Cardiac muscle cell (in vitro differentiated cells and primary cell): ENCODE measurements at regions not wholly inside any gene's neighbourhood (a gene's known extent, or its start where the extent isn't known, plus 50 kb on each side); places are given as distances from the start of the nearest gene placed in this dataset.
"Not testable (repeated sequence)": the region's sequence is repeated elsewhere in the genome, so short reads cannot be mapped to it uniquely, and the experiment has no call there.

Experiments
- DNase-seq, 2 donors: peaks; one replicate each; pipeline versions ENCODE4 v3.0.0 to v3.0.0-alpha.2; 2010 to 2017; ENCODE audit warnings: low read depth in 1 of 2, low spot score in 1 of 2
- H3K27ac ChIP-seq: fragments of 200-600 bp; sonication (generic); 2 replicates; pipeline ENCODE4 v1.5.1; 2016
- H3K27me3 ChIP-seq: fragments of 200-600 bp; sonication (generic); 2 replicates; pipeline ENCODE4 v1.6.0; 2016; ENCODE audit warnings: control low read depth
- H3K36me3 ChIP-seq: fragments of 200-600 bp; sonication (generic); 2 replicates; pipeline ENCODE4 v1.5.1; 2016; ENCODE audit warnings: control low read depth
- H3K4me1 ChIP-seq: fragments of 200-600 bp; sonication (generic); 2 replicates; pipeline ENCODE4 v1.8.1; 2017; ENCODE audit warnings: low read depth, mild to moderate bottlenecking, mixed run types
- H3K4me3 ChIP-seq: fragments of 200-600 bp; sonication (generic); 2 replicates; pipeline ENCODE4 v1.5.1; 2016; ENCODE audit warnings: mild to moderate bottlenecking
- H3K9me3 ChIP-seq: fragments of 200-600 bp; sonication (generic); 2 replicates; pipeline ENCODE4 v1.5.1; 2017; ENCODE audit warnings: low read depth, mild to moderate bottlenecking, control low read depth
- TF ChIP-seq, protein P1 (sequence below): IDR thresholded peaks from 2 replicates; pipeline ENCODE4 v1.5.1; 2012; ENCODE audit warnings: low read depth, mild to moderate bottlenecking, low read length

DNA sequence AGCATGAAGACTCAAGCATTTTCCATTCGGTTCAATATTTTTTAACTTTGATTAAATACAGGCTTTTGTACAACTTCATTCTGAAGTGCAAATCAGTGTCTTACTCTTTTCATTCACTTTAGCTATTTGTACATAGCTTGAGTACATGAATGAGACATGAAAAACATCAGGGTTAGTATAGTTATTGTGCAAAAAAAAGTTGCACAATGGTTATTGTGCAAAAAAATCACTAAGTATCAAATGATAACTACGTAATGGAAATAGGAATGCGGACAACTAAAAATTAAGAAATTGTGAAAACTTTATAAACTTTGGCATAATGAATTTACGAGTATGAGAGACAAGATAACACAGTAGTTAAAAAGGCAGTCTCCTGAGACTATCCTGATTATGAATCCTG, 442.9 kb downstream of the ARL4A start:
- TF ChIP-seq, protein P1, sequence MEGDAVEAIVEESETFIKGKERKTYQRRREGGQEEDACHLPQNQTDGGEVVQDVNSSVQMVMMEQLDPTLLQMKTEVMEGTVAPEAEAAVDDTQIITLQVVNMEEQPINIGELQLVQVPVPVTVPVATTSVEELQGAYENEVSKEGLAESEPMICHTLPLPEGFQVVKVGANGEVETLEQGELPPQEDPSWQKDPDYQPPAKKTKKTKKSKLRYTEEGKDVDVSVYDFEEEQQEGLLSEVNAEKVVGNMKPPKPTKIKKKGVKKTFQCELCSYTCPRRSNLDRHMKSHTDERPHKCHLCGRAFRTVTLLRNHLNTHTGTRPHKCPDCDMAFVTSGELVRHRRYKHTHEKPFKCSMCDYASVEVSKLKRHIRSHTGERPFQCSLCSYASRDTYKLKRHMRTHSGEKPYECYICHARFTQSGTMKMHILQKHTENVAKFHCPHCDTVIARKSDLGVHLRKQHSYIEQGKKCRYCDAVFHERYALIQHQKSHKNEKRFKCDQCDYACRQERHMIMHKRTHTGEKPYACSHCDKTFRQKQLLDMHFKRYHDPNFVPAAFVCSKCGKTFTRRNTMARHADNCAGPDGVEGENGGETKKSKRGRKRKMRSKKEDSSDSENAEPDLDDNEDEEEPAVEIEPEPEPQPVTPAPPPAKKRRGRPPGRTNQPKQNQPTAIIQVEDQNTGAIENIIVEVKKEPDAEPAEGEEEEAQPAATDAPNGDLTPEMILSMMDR = no peak
- Histone ChIP-seq H3K27me3 (no peaks in the 10 kb centered on the region), H3K9me3 (no peaks in the 10 kb centered on the region), H3K4me3 (no peak overlapping the region), H3K27ac (no peak overlapping the region), H3K36me3 (no peaks in the 10 kb centered on the region), H3K4me1 (no peaks in the 10 kb centered on the region)
- DNase-seq = no peak

- not testable (repeated sequence) for H3K4me3 ChIP-seq, DNase-seq, H3K36me3 ChIP-seq, H3K27ac ChIP-seq, H3K4me1 ChIP-seq, H3K27me3 ChIP-seq, H3K9me3 ChIP-seq
Measured at GRCh38 chr7:13130906-13131305, 443.5 kb downstream of the ARL4A start.

DNA sequence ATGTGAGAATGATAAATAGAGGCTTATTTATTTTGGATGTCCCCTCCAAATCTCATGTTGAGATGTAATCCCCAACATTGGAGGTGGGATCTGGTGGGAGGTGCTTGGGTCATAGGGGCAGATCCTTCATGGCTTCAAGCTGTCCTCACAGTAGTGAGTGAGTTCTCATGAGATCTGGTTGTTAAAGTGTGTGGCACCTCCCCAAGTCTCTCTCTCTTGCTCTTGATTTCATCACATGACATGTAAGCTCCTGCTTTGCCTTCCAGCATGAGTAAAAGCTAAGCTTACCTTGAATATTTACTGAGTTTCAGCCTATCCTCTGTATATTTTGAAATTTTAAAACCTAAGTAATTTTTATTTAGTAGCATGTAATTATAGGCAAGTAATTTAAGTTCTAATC, 444.9 kb downstream of the ARL4A start:
- H3K4me1 ChIP-seq = no peaks in the 10 kb centered on the region
- no peaks in the 10 kb centered on the region for H3K27me3 ChIP-seq
- no peak overlapping the region for H3K4me3 ChIP-seq
- no peak overlapping the region for H3K27ac ChIP-seq
- DNase-seq = no peak
- no peaks in the 10 kb centered on the region for H3K9me3 ChIP-seq
- TF ChIP-seq, protein P1 = no peak
- no peaks in the 10 kb centered on the region for H3K36me3 ChIP-seq

GRCh38 chr7:13136345-13136744, 448.9 kb downstream of the ARL4A start:
- H3K27ac ChIP-seq, H3K36me3 ChIP-seq, H3K27me3 ChIP-seq, DNase-seq, H3K9me3 ChIP-seq, H3K4me1 ChIP-seq, H3K4me3 ChIP-seq: not testable (repeated sequence)

GRCh38 chr7:13139436-13139835, 452.0 kb downstream of the ARL4A start:
- Histone ChIP-seq H3K27ac (no peak overlapping the region), H3K9me3 (no peaks in the 10 kb centered on the region), H3K36me3 (no peaks in the 10 kb centered on the region), H3K4me3 (no peak overlapping the region), H3K4me1 (no peaks in the 10 kb centered on the region), H3K27me3 (no peaks in the 10 kb centered on the region)
- DNase-seq = no peak
- TF ChIP-seq, protein P1 = no peak

DNA sequence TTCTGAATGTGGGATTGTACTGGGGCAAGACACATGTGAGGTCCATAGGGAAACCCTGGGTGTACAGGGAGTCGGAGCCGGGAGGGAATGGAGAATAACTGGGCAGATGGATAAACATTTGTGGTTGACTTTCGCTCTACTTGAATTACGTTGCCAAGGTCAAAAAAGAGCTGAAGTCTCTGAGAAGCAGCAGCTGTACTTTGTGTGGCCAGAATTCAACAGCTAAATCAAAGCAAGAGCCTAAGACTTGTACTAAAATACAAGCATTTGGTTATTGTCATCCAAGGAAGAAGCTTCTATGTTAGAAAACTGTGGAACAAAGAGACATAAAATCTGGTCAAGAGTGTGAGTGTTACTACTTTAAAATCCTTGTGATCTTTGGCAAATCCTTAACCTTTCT, 457.2 kb downstream of the ARL4A start:
- Histone ChIP-seq H3K27ac (no peak overlapping the region), H3K36me3 (no peaks in the 10 kb centered on the region), H3K4me3 (no peak overlapping the region), H3K27me3 (no peaks in the 10 kb centered on the region), H3K4me1 (no peaks in the 10 kb centered on the region), H3K9me3 (no peaks in the 10 kb centered on the region)
- TF ChIP-seq, protein P1 = no peak
- DNase-seq = peak in 1 of 2 donors; percentile 71

- H3K4me3 ChIP-seq = no peak overlapping the region
- TF ChIP-seq, protein P1 = no peak
Measured at GRCh38 chr7:13148548-13148947, 461.1 kb downstream of the ARL4A start.

More at GRCh38 chr7:13148548-13148947, 461.1 kb downstream of the ARL4A start:
- Histone ChIP-seq H3K27ac (no peak overlapping the region), H3K9me3 (no peaks in the 10 kb centered on the region), H3K36me3 (no peaks in the 10 kb centered on the region), H3K4me1 (no peaks in the 10 kb centered on the region), H3K27me3 (no peaks in the 10 kb centered on the region)
- DNase-seq = no peak
